ENCODE measurements at regions not wholly inside any gene's neighbourhood (a gene's known extent, or its start where the extent isn't known, plus 50 kb on each side); places are given as distances from the start of the nearest gene placed in this dataset.
"Not testable (repeated sequence)": the region's sequence is repeated elsewhere in the genome, so short reads cannot be mapped to it uniquely, and the experiment has no call there.

GRCh38 chr6:135701426-135701825 is 150.1 kb upstream of the PDE7B start:
- DNase-seq (ENCODE audit: low spot score) = no peak
- no peak for ATAC-seq

- DNase-seq (ENCODE audit: low spot score) = no peak
- ATAC-seq = peak; percentile 52
Observed at GRCh38 chr6:135703007-135703406, 148.5 kb upstream of the PDE7B start.

GRCh38 chr6:135703621-135704020 is 147.9 kb upstream of the PDE7B start:
- no peak for ATAC-seq

GRCh38 chr6:135707426-135707825 is 144.1 kb upstream of the PDE7B start:
- DNase-seq (ENCODE audit: low spot score) (no peak), ATAC-seq (no peak)

More at GRCh38 chr6:135703621-135704020, 147.9 kb upstream of the PDE7B start:
- DNase-seq (ENCODE audit: low spot score) = no peak

- DNase-seq (ENCODE audit: low spot score) (no peak), ATAC-seq (no peak)
Observed at GRCh38 chr6:135710042-135710441, 141.5 kb upstream of the PDE7B start.

- no peak for ATAC-seq
- DNase-seq (ENCODE audit: low spot score) = no peak
Observed at GRCh38 chr6:135722190-135722589, 129.3 kb upstream of the PDE7B start.

GRCh38 chr6:135722679-135723078 is 128.8 kb upstream of the PDE7B start:
- ATAC-seq = peak; percentile 55
- DNase-seq (ENCODE audit: low spot score) = no peak

- ATAC-seq = no peak
- no peak for DNase-seq (ENCODE audit: low spot score)
Observed at GRCh38 chr6:135728589-135728988, 122.9 kb upstream of the PDE7B start.

- no peak for ATAC-seq
- no peak for DNase-seq (ENCODE audit: low spot score)
Observed at GRCh38 chr6:135731116-135731515, 120.4 kb upstream of the PDE7B start.

GRCh38 chr6:135736351-135736750 is 115.2 kb upstream of the PDE7B start:
- ATAC-seq; DNase-seq (ENCODE audit: low spot score): not testable (repeated sequence)

- ATAC-seq = no peak
- no peak for DNase-seq (ENCODE audit: low spot score)
Observed at GRCh38 chr6:135738636-135739035, 112.9 kb upstream of the PDE7B start.

GRCh38 chr6:135739288-135739687 is 112.2 kb upstream of the PDE7B start:
- DNase-seq (ENCODE audit: low spot score) (no peak), ATAC-seq (no peak)

- ATAC-seq (no peak), DNase-seq (ENCODE audit: low spot score) (no peak)
Observed at GRCh38 chr6:135740580-135740979, 110.9 kb upstream of the PDE7B start.

- no peak for ATAC-seq
- no peak for DNase-seq (ENCODE audit: low spot score)
Observed at GRCh38 chr6:135743476-135743875, 108.0 kb upstream of the PDE7B start.

GRCh38 chr6:135748189-135748588 is 103.3 kb upstream of the PDE7B start:
- DNase-seq (ENCODE audit: low spot score) (no peak), ATAC-seq (no peak)

- DNase-seq (ENCODE audit: low spot score) = no peak
- ATAC-seq = no peak
Observed at GRCh38 chr6:135750081-135750480, 101.4 kb upstream of the PDE7B start.

GRCh38 chr6:135753196-135753595 is 98.3 kb upstream of the PDE7B start:
- no peak for DNase-seq (ENCODE audit: low spot score)
- ATAC-seq = no peak

- ATAC-seq = peak; percentile 69
- no peak for DNase-seq (ENCODE audit: low spot score)
Observed at GRCh38 chr6:135759831-135760230, 91.7 kb upstream of the PDE7B start.

GRCh38 chr6:135774006-135774405 is 77.5 kb upstream of the PDE7B start:
- ATAC-seq (no peak), DNase-seq (ENCODE audit: low spot score) (no peak)

GRCh38 chr6:135779213-135779612 is 72.3 kb upstream of the PDE7B start:
- ATAC-seq = no peak
- no peak for DNase-seq (ENCODE audit: low spot score)

GRCh38 chr6:135780326-135780725 is 71.2 kb upstream of the PDE7B start:
- DNase-seq (ENCODE audit: low spot score) (no peak), ATAC-seq (no peak)

GRCh38 chr6:135782546-135782945 is 69.0 kb upstream of the PDE7B start:
- no peak for ATAC-seq
- no peak for DNase-seq (ENCODE audit: low spot score)

- no peak for ATAC-seq
- DNase-seq (ENCODE audit: low spot score) = no peak
Observed at GRCh38 chr6:135784507-135784906, 67.0 kb upstream of the PDE7B start.

All from left lobe of liver (tissue), 2 donors.